ENCODE measurements at regions not wholly inside any gene's neighbourhood (a gene's known extent, or its start where the extent isn't known, plus 50 kb on each side); places are given as distances from the start of the nearest gene placed in this dataset.

GRCh38 chr6:22975079-22975478, 405.7 kb downstream of the HDGFL1 start:
- Histone ChIP-seq H3K79me2 (ENCODE audit: control insufficient read depth, low read length) (no peaks in the 10 kb centered on the region), H3K27me3 (ENCODE audit: control insufficient read depth, low read length) (no peaks in the 10 kb centered on the region), H3K9me3 (ENCODE audit: control insufficient read depth, insufficient read depth, low read length) (peaks cover 2% of the 10 kb centered on the region; the same call in 1 of the 2 replicates), H3K27ac (ENCODE audit: low read depth, low read length) (no peak overlapping the region), H3K9me2 (replicated peaks; ENCODE audit: control insufficient read depth, low read length) (no peaks in the 10 kb centered on the region), H3K4me1 (ENCODE audit: control insufficient read depth, low read length) (no peaks in the 10 kb centered on the region), H3F3A (ENCODE audit: control insufficient read depth, insufficient read depth) (no peaks in the 10 kb centered on the region), H3K36me3 (ENCODE audit: control insufficient read depth, low read length) (no peaks in the 10 kb centered on the region), H3K4me3 (ENCODE audit: low read length) (no peak overlapping the region), H3K4me2 (ENCODE audit: low read length) (no peak overlapping the region), H4K20me1 (ENCODE audit: control insufficient read depth, insufficient read depth, low read depth, low read length) (no peaks in the 10 kb centered on the region)
- no peak for TF ChIP-seq EZH2phosphoT487 (IDR thresholded peaks at IDR 0.05; ENCODE audit: borderline replicate concordance, low read length)
- no peak for TF ChIP-seq CTCF (IDR thresholded peaks at IDR 0.05; ENCODE audit: low read depth, low read length, poor library complexity, severe bottlenecking)

- no peaks in the 10 kb centered on the region for H3K36me3 ChIP-seq (ENCODE audit: control insufficient read depth, low read length)
- no peaks in the 10 kb centered on the region for H3K4me1 ChIP-seq (ENCODE audit: control insufficient read depth, low read length)
- no peak overlapping the region for H3K4me3 ChIP-seq (ENCODE audit: low read length)
- H3K27me3 ChIP-seq (ENCODE audit: control insufficient read depth, low read length): no peaks in the 10 kb centered on the region
- no peak overlapping the region for H3K27ac ChIP-seq (ENCODE audit: low read depth, low read length)
- no peaks in the 10 kb centered on the region for H3K79me2 ChIP-seq (ENCODE audit: control insufficient read depth, low read length)
- H3K9me2 ChIP-seq (replicated peaks; ENCODE audit: control insufficient read depth, low read length): no peaks in the 10 kb centered on the region
- peaks cover 3% of the 10 kb centered on the region; the same call in 1 of the 2 replicates for H3K9me3 ChIP-seq (ENCODE audit: control insufficient read depth, insufficient read depth, low read length)
- TF ChIP-seq CTCF (IDR thresholded peaks at IDR 0.05; ENCODE audit: low read depth, low read length, poor library complexity, severe bottlenecking) (no peak), EZH2phosphoT487 (IDR thresholded peaks at IDR 0.05; ENCODE audit: borderline replicate concordance, low read length) (no peak)
- H3F3A ChIP-seq (ENCODE audit: control insufficient read depth, insufficient read depth): no peaks in the 10 kb centered on the region
- no peaks in the 10 kb centered on the region for H4K20me1 ChIP-seq (ENCODE audit: control insufficient read depth, insufficient read depth, low read depth, low read length)
- H3K4me2 ChIP-seq (ENCODE audit: low read length): no peak overlapping the region
Observed at GRCh38 chr6:22980446-22980845, 411.1 kb downstream of the HDGFL1 start.

- Histone ChIP-seq H3K36me3 (ENCODE audit: control insufficient read depth, low read length) (no peaks in the 10 kb centered on the region), H3K4me3 (ENCODE audit: low read length) (no peak overlapping the region), H3K27me3 (ENCODE audit: control insufficient read depth, low read length) (no peaks in the 10 kb centered on the region), H3K4me2 (ENCODE audit: low read length) (no peak overlapping the region), H3F3A (ENCODE audit: control insufficient read depth, insufficient read depth) (no peaks in the 10 kb centered on the region), H3K27ac (ENCODE audit: low read depth, low read length) (no peak overlapping the region), H3K4me1 (ENCODE audit: control insufficient read depth, low read length) (no peaks in the 10 kb centered on the region), H3K79me2 (ENCODE audit: control insufficient read depth, low read length) (no peaks in the 10 kb centered on the region), H3K9me2 (replicated peaks; ENCODE audit: control insufficient read depth, low read length) (no peaks in the 10 kb centered on the region), H3K9me3 (ENCODE audit: control insufficient read depth, insufficient read depth, low read length) (no peaks in the 10 kb centered on the region), H4K20me1 (ENCODE audit: control insufficient read depth, insufficient read depth, low read depth, low read length) (no peaks in the 10 kb centered on the region)
- no peak for TF ChIP-seq EZH2phosphoT487 (IDR thresholded peaks at IDR 0.05; ENCODE audit: borderline replicate concordance, low read length)
- no peak for TF ChIP-seq CTCF (IDR thresholded peaks at IDR 0.05; ENCODE audit: low read depth, low read length, poor library complexity, severe bottlenecking)
Observed at GRCh38 chr6:23002044-23002619, 432.8 kb downstream of the HDGFL1 start.

All from DOHH2 (cell line).